Heart left ventricle (tissue), 16 donors: ENCODE measurements at regions not wholly inside any gene's neighbourhood (a gene's known extent, or its start where the extent isn't known, plus 50 kb on each side); places are given as distances from the start of the nearest gene placed in this dataset.

Experiments used
- ATAC-seq, 4 donors: fragments of 200-7000 bp; cut with Tn5 transposase; one replicate each; pipeline ENCODE4 v1.9.1; 2020 to 2022; ENCODE audit warnings: moderate library complexity in 4 of 4, mild to moderate bottlenecking in 3 of 4, moderate number of reproducible peaks in 1 of 4
- DNase-seq, 5 donors: peaks; one replicate each; pipeline ENCODE4 v3.0.0-alpha.2; 2020
- H3K27ac ChIP-seq, 12 donors: fragments of 200-600 bp; sonication (generic) in 4 of 12; one replicate each; pipeline versions ENCODE4 v1.5.0 to v1.8.0; 2016 to 2022; ENCODE audit warnings: mild to moderate bottlenecking in 2 of 12
- H3K27me3 ChIP-seq, 9 donors: fragments of 200-600 bp; sonication (generic) in 2 of 9; one replicate each; pipeline versions ENCODE4 v1.5.1 to v1.8.0; 2016 to 2022; ENCODE audit warnings: mild to moderate bottlenecking in 3 of 9
- H3K36me3 ChIP-seq, 9 donors: fragments of 200-600 bp; sonication (generic) in 2 of 9; one replicate each; pipeline versions ENCODE4 v1.5.0 to v1.8.0; 2018 to 2022; ENCODE audit warnings: mild to moderate bottlenecking in 2 of 9
- H3K4me1 ChIP-seq, 12 donors: fragments of 200-600 bp; sonication (generic) in 4 of 12; one replicate each; pipeline versions ENCODE4 v1.5.0 to v1.8.0; 2016 to 2022; ENCODE audit warnings: mild to moderate bottlenecking in 3 of 12
- H3K4me3 ChIP-seq, 12 donors: fragments of 200-600 bp; sonication (generic) in 4 of 12; one replicate each; pipeline versions ENCODE4 v1.5.0 to v1.8.0; 2017 to 2022; ENCODE audit warnings: mild to moderate bottlenecking in 9 of 12, moderate library complexity in 4 of 12
- H3K9me3 ChIP-seq, 12 donors: fragments of 200-600 bp; sonication (generic) in 4 of 12; one replicate each; pipeline versions ENCODE4 v1.5.0 to v1.8.0; 2016 to 2022; ENCODE audit warnings: mild to moderate bottlenecking in 1 of 12
- CTCF ChIP-seq, 12 donors: fragments of 200-600 bp; sonication (generic) in 4 of 12; IDR thresholded peaks; one replicate each; pipeline versions ENCODE4 v1.5.0 to v1.8.0; 2018 to 2022; ENCODE audit warnings: antibody characterized with exemption in 12 of 12, mild to moderate bottlenecking in 5 of 12
- POLR2A ChIP-seq, 2 donors: fragments of 450-650 bp; IDR thresholded peaks; one replicate each; pipeline ENCODE4 v1.6.1; 2017; ENCODE audit warnings: antibody characterized with exemption in 2 of 2, mild to moderate bottlenecking in 2 of 2, moderate library complexity in 2 of 2
- WGBS, 4 donors: extraction: QIAGEN DNeasy Blood & Tissue Kit in 2 of 4; methylation state at CpG; one replicate each; pipeline versions ENCODE4 v1.1.5 to v1.1.7; 2013 to 2018; 5-methylcytosine and 5-hydroxymethylcytosine counted together
- intact Hi-C, 10 donors: fragments of 100-400 bp; cut with DNase I; formaldehyde crosslinking; loops; one replicate each; pipeline versions ENCODE4 v1.11.1 to v1.14.2; 2022
- donor health status: ischemic (EF 13 %, LVEDD 7.1; RV severe dilation, severe dysfunction).
- donor health status: healthy with polysubstance abuse.
- donor health status: DM: no; HTN: yes; CAD: no.
- donor health status: DM: no; HTN: no; CAD: no.
- donor health status: ischemic (EF 25% LVEDD 6.9; RV normal size, moderate dysfunction).
- donor health status: ischemic (EF 25% LVEDD 5.7; RV mildly dilated, moderate dysfunction).
- donor health status: healthy.
- donor health status: DM: yes; HTN: yes; CAD: no.
- donor health status: ischemic (EF 35%, LVEDD 5.7; RV mildly dilated, moderate dysfunction).
- donor health status: nonischemic (EF 11% LVEDD 7.7; RV severe dilation, severe dysfunction).
- donor health status: DM: yes; HTN: yes; CAD: no.
- donor health status: PGD.
- donor health status: ischemic (EF 29% LVEDD 5.4; RV normal size, mild dysfunction).
- donor health status: nonischemic (EF 23%, LVEDD 6.1; RV moderate dilation, normal function).

GRCh38 chr3:191120447-191121298, 78.4 kb upstream of the OSTN start:
- H3K4me3 ChIP-seq, result no peak overlapping the region
- ATAC-seq (no peak), DNase-seq (no peak)
- H3K27me3 ChIP-seq, result no peaks in the 10 kb centered on the region
- no peaks in the 10 kb centered on the region for H3K9me3 ChIP-seq
- H3K36me3 ChIP-seq, result no peaks in the 10 kb centered on the region
- TF ChIP-seq POLR2A (IDR thresholded peaks at IDR 0.05) (no peak), CTCF (IDR thresholded peaks at IDR 0.05) (no peak)
- WGBS, 4 donors, result 75 to 83% (median 80%) methylated on average over 2 of the region's 2 CpGs
- H3K4me1 ChIP-seq, result no peaks in the 10 kb centered on the region
- no peak overlapping the region for H3K27ac ChIP-seq
- intact Hi-C loops, result no loop called here

- Histone ChIP-seq H3K27me3 (no peaks in the 10 kb centered on the region), H3K9me3 (no peaks in the 10 kb centered on the region), H3K4me3 (no peak overlapping the region), H3K36me3 (no peaks in the 10 kb centered on the region), H3K4me1 (no peaks in the 10 kb centered on the region), H3K27ac (no peak overlapping the region)
- intact Hi-C loops, result no loop called here
- DNase-seq (no peak), ATAC-seq (no peak)
- 84 to 94% (median 91%) methylated on average over 3 of the region's 3 CpGs for WGBS, 4 donors
- TF ChIP-seq CTCF (IDR thresholded peaks at IDR 0.05) (no peak), POLR2A (IDR thresholded peaks at IDR 0.05) (no peak)
Observed at GRCh38 chr3:191119415-191120295, 79.4 kb upstream of the OSTN start.

DNA sequence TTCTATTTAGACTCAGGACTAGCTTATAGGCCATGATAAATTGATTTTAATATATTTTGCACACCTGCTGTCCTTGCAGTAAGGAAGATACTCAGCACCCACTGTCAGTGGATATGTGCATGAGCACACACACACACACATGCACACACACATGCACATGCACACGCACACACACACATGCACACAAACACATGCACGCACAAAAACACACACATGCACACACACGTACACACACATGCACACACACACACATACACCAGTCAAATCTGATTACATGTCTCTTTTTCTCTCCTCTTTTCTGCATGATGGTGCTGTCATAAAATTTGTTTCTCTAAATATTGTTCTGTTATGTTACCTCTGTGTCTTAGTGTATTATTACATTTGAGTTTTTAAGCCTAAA, 87.3 kb upstream of the OSTN start:
- 58 to 95% (median 91%) methylated on average over 3 of the region's 3 CpGs for WGBS, 4 donors
- Histone ChIP-seq H3K36me3 (no peaks in the 10 kb centered on the region), H3K9me3 (no peaks in the 10 kb centered on the region), H3K27ac (no peak overlapping the region), H3K27me3 (no peaks in the 10 kb centered on the region), H3K4me3 (no peak overlapping the region), H3K4me1 (no peaks in the 10 kb centered on the region)
- intact Hi-C loops, result no loop called here
- no peak for DNase-seq
- no peak for ATAC-seq
- TF ChIP-seq POLR2A (IDR thresholded peaks at IDR 0.05) (no peak), CTCF (IDR thresholded peaks at IDR 0.05) (no peak)

- no peak for TF ChIP-seq POLR2A (IDR thresholded peaks at IDR 0.05)
- no peak for TF ChIP-seq CTCF (IDR thresholded peaks at IDR 0.05)
- WGBS, 4 donors, result 62 to 71% (median 65%) methylated on average over 3 of the region's 3 CpGs
- Histone ChIP-seq H3K9me3 (no peaks in the 10 kb centered on the region), H3K4me1 (no peaks in the 10 kb centered on the region), H3K27ac (no peak overlapping the region), H3K36me3 (no peaks in the 10 kb centered on the region), H3K27me3 (no peaks in the 10 kb centered on the region), H3K4me3 (no peak overlapping the region)
- ATAC-seq (no peak), DNase-seq (no peak)
- intact Hi-C loops, result no loop called here
Observed at GRCh38 chr3:191105418-191105817, 93.6 kb upstream of the OSTN start.
